Mucosa of descending colon (tissue), 3 donors: ENCODE measurements at regions not wholly inside any gene's neighbourhood (a gene's known extent, or its start where the extent isn't known, plus 50 kb on each side); places are given as distances from the start of the nearest gene placed in this dataset.
A peak's percentile ranks its signal among the peaks of the same experiment; 100 is the strongest.

Experiments
- ATAC-seq: fragments of 200-7000 bp; cut with Tn5 transposase; one replicate; pipeline ENCODE4 v1.9.1; 2020; ENCODE audit warnings: mild to moderate bottlenecking, moderate library complexity
- DNase-seq, 3 donors: peaks; one replicate each; pipeline ENCODE4 v3.0.0-alpha.2; 2020
- H3K36me3 ChIP-seq: fragments of 200-600 bp; one replicate; pipeline ENCODE4 v1.8.0; 2021; ENCODE audit warnings: low read depth, mild to moderate bottlenecking
- H3K4me1 ChIP-seq: fragments of 200-600 bp; one replicate; pipeline ENCODE4 v1.8.0; 2021; ENCODE audit warnings: low read depth, mild to moderate bottlenecking
- H3K4me3 ChIP-seq: fragments of 200-600 bp; one replicate; pipeline ENCODE4 v1.8.0; 2021; ENCODE audit warnings: mild to moderate bottlenecking
- H3K9me3 ChIP-seq: fragments of 200-600 bp; one replicate; pipeline ENCODE4 v1.8.0; 2021; ENCODE audit warnings: mild to moderate bottlenecking
- intact Hi-C, 2 donors: fragments of 100-400 bp; cut with DNase I in 1 of 2; cut with micrococcal nuclease in 1 of 2; formaldehyde crosslinking; loops; one replicate each; pipeline versions ENCODE4 v1.11.0 to v1.11.1; 2022; cut with DNase I, micrococcal nuclease
- TF ChIP-seq, protein P1 (sequence below): fragments of 200-600 bp; IDR thresholded peaks from one replicate; pipeline ENCODE4 v1.8.0; 2022; ENCODE audit warnings: antibody characterized with exemption, mild to moderate bottlenecking
- donor health status: DM: no; HTN: no; CAD: no; lungs with moderate emphysema.
- donor health status: DM: no; HTN: no; CAD: no.
- donor health status: DM: no; HTN: yes; CAD: no.

DNA sequence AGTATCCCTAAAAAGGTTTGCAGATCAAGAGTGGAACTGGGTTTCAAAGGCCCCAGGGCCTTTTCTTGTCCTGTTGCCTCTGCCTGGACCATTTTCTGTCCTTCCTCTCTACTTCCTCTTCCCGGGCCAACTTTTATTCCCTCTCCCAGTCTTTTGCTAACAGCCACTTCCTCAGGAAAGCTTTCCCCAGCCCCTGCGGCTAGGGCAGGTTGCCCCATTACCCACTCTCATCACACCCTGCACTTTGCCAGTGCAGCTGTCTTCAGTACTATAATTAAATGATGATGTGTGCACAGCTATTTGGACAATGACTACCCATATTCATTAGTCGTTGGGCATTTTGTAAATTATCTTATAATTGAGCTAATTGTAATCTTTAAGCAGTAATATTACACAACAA lies 150.5 kb upstream of the THBS1 start:
- no peak for ATAC-seq
- Histone ChIP-seq H3K9me3 (no peaks in the 10 kb centered on the region), H3K4me1 (no peaks in the 10 kb centered on the region), H3K36me3 (no peaks in the 10 kb centered on the region), H3K4me3 (no peak overlapping the region)
- TF ChIP-seq, protein P1, sequence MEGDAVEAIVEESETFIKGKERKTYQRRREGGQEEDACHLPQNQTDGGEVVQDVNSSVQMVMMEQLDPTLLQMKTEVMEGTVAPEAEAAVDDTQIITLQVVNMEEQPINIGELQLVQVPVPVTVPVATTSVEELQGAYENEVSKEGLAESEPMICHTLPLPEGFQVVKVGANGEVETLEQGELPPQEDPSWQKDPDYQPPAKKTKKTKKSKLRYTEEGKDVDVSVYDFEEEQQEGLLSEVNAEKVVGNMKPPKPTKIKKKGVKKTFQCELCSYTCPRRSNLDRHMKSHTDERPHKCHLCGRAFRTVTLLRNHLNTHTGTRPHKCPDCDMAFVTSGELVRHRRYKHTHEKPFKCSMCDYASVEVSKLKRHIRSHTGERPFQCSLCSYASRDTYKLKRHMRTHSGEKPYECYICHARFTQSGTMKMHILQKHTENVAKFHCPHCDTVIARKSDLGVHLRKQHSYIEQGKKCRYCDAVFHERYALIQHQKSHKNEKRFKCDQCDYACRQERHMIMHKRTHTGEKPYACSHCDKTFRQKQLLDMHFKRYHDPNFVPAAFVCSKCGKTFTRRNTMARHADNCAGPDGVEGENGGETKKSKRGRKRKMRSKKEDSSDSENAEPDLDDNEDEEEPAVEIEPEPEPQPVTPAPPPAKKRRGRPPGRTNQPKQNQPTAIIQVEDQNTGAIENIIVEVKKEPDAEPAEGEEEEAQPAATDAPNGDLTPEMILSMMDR = no peak
- no peak for DNase-seq
- intact Hi-C loops = no loop called here

DNA sequence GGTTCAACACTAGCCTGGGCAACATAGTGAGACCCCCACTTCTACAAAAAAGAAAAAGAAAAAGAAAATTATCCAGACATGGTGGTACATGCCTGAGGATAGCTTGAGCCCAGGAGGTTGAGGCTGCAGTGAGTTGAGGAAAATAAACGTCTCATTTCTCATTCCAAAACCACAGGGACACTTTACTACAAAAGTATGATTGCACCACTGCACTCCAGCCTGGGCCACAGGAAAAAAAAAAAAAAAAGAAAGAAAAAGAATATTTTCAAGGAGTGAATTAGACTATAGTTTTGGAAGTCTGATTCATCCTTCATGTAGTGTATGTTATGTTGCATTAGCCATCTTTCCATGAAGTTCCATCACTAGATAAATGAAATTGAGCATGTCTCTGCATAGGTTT lies 149.5 kb upstream of the THBS1 start:
- Histone ChIP-seq H3K4me3 (no peak overlapping the region), H3K4me1 (no peaks in the 10 kb centered on the region), H3K36me3 (no peaks in the 10 kb centered on the region), H3K9me3 (no peaks in the 10 kb centered on the region)
- TF ChIP-seq, protein P1 = no peak
- no peak for ATAC-seq
- intact Hi-C loops = no loop called here
- no peak for DNase-seq

DNA sequence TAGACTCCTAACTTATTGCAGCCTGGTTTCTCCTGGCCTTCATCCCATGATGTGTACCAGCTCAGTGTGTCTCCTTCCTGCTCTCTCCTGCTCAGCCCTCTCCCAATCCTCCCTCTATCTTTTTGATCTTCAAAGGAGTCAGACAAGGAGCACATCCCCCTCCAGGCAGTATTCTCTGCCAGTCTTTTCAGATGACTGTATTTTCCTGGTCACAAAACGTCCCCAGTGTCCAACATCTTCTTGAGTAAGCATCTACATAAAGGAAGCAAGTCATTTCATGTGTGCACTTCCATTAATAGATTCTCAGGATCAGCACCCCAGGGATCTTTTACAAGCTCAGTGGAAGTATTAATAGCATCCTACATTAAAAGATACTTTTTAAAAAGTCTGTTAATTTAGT lies 148.9 kb upstream of the THBS1 start:
- intact Hi-C loops = no loop called here

DNA sequence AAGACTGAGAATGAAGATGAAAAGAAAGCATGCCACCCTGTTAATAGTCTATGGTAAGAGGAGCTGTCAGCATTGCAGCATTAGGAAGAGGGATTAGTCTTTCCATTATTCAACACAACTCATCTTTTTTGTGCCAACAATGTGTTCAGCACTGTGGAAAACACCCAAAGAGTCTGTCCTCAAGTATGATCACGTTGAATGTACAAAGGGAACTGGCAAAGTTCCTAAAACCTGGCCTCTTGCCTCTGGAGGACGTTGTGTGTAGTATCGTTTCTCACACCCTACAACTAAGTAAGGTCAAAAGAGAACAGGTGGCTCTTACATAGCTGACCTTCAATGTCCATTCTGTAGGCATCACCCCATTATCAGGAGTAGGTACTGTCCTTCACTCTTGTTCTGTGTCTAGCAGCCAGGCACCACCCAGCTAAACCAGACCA lies 147.9 kb upstream of the THBS1 start:
- intact Hi-C loops = no loop called here
- DNase-seq (no peak), ATAC-seq (no peak)
- TF ChIP-seq, protein P1 = no peak
- Histone ChIP-seq H3K9me3 (no peaks in the 10 kb centered on the region), H3K36me3 (no peaks in the 10 kb centered on the region), H3K4me3 (no peak overlapping the region), H3K4me1 (no peaks in the 10 kb centered on the region)

More for the DNA sequence above, 148.9 kb upstream of the THBS1 start:
- Histone ChIP-seq H3K4me1 (no peaks in the 10 kb centered on the region), H3K9me3 (no peaks in the 10 kb centered on the region), H3K4me3 (no peak overlapping the region), H3K36me3 (no peaks in the 10 kb centered on the region)
- no peak for ATAC-seq
- DNase-seq = no peak
- TF ChIP-seq, protein P1 = no peak

DNA sequence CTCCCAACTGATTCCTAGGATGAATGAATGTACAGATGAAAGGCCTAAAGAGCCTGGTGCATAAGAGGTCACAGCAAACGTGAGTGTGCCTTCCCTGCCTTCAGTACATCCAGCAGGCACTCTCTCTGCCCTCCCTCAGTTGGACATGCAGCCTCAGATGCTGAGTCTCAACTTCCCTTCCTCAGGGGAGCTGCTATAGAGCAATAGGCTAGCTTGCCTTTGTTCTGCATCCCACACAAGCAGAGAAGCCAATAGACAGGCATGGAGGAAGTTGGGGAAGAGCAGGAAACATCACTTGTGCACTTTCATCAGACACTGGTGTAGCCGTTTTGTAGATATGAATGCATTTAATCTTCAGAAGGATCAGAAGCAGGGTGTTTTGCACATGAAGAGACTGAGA lies 147.5 kb upstream of the THBS1 start:
- intact Hi-C loops = no loop called here
- Histone ChIP-seq H3K9me3 (no peaks in the 10 kb centered on the region), H3K4me1 (no peaks in the 10 kb centered on the region), H3K4me3 (no peak overlapping the region), H3K36me3 (no peaks in the 10 kb centered on the region)
- ATAC-seq (peak; percentile 32), DNase-seq (no peak)
- TF ChIP-seq, protein P1 = no peak

DNA sequence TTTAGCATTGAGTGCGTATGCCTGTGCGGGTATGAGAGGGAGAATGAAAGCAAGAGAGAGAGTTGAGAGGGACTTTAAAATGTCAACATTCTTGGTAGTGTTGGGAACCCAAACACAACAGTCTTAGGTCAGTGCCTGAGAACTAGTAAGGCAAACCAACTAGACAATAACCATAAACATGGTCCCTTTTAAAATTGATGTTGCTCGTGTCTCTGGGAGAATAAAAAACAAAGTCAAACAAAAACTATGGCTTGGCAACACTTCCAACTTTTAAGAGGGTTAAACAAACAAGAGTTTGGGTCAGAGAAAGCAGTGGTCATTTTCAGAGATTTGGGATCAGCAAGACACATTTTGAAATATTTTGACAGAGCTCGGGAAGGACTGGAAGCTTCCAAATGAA lies 146.7 kb upstream of the THBS1 start:
- no peak overlapping the region for H3K4me3 ChIP-seq
- ATAC-seq = no peak
- H3K4me1 ChIP-seq = no peaks in the 10 kb centered on the region
- no peaks in the 10 kb centered on the region for H3K9me3 ChIP-seq
- TF ChIP-seq, protein P1 = no peak
- DNase-seq = no peak
- intact Hi-C loops = no loop called here
- H3K36me3 ChIP-seq = no peaks in the 10 kb centered on the region
